ENCODE measurements at regions not wholly inside any gene's neighbourhood (a gene's known extent, or its start where the extent isn't known, plus 50 kb on each side); places are given as distances from the start of the nearest gene placed in this dataset.

DNA sequence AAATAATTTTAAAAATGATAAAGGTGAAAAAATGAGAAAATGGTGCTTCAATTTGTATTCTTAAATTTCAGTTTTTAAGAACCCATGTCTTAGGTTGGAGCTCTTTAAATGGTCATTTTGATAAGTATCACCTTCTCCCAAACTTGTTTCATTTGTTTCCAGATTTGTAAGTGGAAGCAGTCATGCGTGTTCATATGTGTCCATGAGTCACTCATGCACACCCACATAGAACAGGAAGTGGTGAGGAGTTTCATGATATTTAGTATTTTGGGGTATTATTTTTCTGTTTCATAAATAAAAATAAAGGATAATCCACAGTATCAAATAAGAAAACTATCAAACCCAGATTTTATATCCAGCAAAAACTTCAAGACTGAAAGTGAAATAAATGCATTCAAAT is 570.4 kb upstream of the ST8SIA4 start:
- TF ChIP-seq, protein P1, sequence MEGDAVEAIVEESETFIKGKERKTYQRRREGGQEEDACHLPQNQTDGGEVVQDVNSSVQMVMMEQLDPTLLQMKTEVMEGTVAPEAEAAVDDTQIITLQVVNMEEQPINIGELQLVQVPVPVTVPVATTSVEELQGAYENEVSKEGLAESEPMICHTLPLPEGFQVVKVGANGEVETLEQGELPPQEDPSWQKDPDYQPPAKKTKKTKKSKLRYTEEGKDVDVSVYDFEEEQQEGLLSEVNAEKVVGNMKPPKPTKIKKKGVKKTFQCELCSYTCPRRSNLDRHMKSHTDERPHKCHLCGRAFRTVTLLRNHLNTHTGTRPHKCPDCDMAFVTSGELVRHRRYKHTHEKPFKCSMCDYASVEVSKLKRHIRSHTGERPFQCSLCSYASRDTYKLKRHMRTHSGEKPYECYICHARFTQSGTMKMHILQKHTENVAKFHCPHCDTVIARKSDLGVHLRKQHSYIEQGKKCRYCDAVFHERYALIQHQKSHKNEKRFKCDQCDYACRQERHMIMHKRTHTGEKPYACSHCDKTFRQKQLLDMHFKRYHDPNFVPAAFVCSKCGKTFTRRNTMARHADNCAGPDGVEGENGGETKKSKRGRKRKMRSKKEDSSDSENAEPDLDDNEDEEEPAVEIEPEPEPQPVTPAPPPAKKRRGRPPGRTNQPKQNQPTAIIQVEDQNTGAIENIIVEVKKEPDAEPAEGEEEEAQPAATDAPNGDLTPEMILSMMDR (IDR thresholded peaks at IDR 0.05): no peak
- TF ChIP-seq POLR2AphosphoS5 (IDR thresholded peaks at IDR 0.05; ENCODE audit: low read depth, low read length): no peak
